PC-9 (cell line): ENCODE measurements at regions not wholly inside any gene's neighbourhood (a gene's known extent, or its start where the extent isn't known, plus 50 kb on each side); places are given as distances from the start of the nearest gene placed in this dataset.
A peak's percentile ranks its signal among the peaks of the same experiment; 100 is the strongest.

Experiments
- BruUV-seq: library from RNA; stranded (reverse); fragments of 400-500 nt; replicated peaks from 2 replicates; lab custom pipeline; 2021; lab: Mats Ljungman, UMichigan
- CTCF ChIA-PET: fragments of 300-600 bp; sonication (Branson Sonifier 250); formaldehyde crosslinking; loops from one replicate; lab custom pipeline; 2022; ENCODE audit warnings: antibody characterized with exemption; lab: Charles Lee
- POLR2A ChIA-PET: fragments of 300-600 bp; sonication (Branson Sonifier 250); formaldehyde crosslinking; loops from one replicate; lab custom pipeline; 2022; ENCODE audit warnings: antibody characterized with exemption; ENCODE audit not compliant: unreplicated experiment; lab: Charles Lee
- DNase-seq, 2 experiments: peaks; one replicate each; pipeline versions ENCODE4 v3.0.0 to v3.0.0-alpha.2; 2015 to 2022; ENCODE audit warnings: mixed read lengths in 1 of 2
- H2AFZ ChIP-seq: fragments of 200-600 bp; sonication (generic); 2 replicates; pipeline ENCODE4 v1.8.1; 2017; ENCODE audit warnings: antibody characterized with exemption
- H3F3A ChIP-seq: fragments of 200-600 bp; sonication (generic); 2 replicates; pipeline ENCODE4 v1.8.1; 2017; ENCODE audit warnings: antibody characterized with exemption, mild to moderate bottlenecking, low read depth; ENCODE audit not compliant: insufficient read depth
- H3K27ac ChIP-seq: fragments of 200-600 bp; sonication (generic); 2 replicates; pipeline ENCODE4 v1.6.1; 2016; ENCODE audit warnings: mixed run types
- H3K27me3 ChIP-seq: fragments of 200-600 bp; sonication (generic); 2 replicates; pipeline ENCODE4 v1.6.1; 2016; ENCODE audit warnings: low read depth, mixed run types; ENCODE audit not compliant: insufficient read depth
- H3K36me3 ChIP-seq: fragments of 200-600 bp; sonication (generic); 2 replicates; pipeline ENCODE4 v1.6.1; 2016; ENCODE audit warnings: low read depth, mixed run types
- H3K4me1 ChIP-seq: fragments of 200-600 bp; sonication (generic); replicated peaks from 2 replicates; pipeline ENCODE4 v1.6.1; 2016; ENCODE audit warnings: mixed run types; ENCODE audit not compliant: insufficient read depth
- H3K4me2 ChIP-seq: fragments of 200-600 bp; sonication (generic); 2 replicates; pipeline ENCODE4 v1.6.1; 2017; ENCODE audit warnings: mixed run types
- H3K4me3 ChIP-seq: fragments of 200-600 bp; sonication (generic); 2 replicates; pipeline ENCODE4 v1.6.1; 2016; ENCODE audit warnings: mixed run types
- H3K79me2 ChIP-seq: fragments of 200-600 bp; sonication (generic); 2 replicates; pipeline ENCODE4 v1.6.1; 2017; ENCODE audit warnings: low read depth, mixed run types
- H3K9me2 ChIP-seq: fragments of 200-600 bp; sonication (generic); 2 replicates; pipeline ENCODE4 v1.8.1; 2017; ENCODE audit warnings: mild to moderate bottlenecking; ENCODE audit not compliant: insufficient read depth
- H3K9me3 ChIP-seq: fragments of 200-600 bp; sonication (generic); 2 replicates; pipeline ENCODE4 v1.8.1; 2016; ENCODE audit warnings: low read depth; ENCODE audit not compliant: insufficient read depth
- H4K20me1 ChIP-seq: fragments of 200-600 bp; sonication (generic); 2 replicates; pipeline ENCODE4 v1.8.1; 2017; ENCODE audit not compliant: insufficient read depth
- EZH2 ChIP-seq: fragments of 200-600 bp; sonication (generic); IDR thresholded peaks from 2 replicates; pipeline ENCODE4 v1.8.0; 2017; ENCODE audit warnings: antibody characterized with exemption, low read depth
- intact Hi-C: fragments of 100-400 bp; cut with micrococcal nuclease; formaldehyde crosslinking; loops from one replicate; pipeline ENCODE4 v1.10.0; 2022; ENCODE audit not compliant: unreplicated experiment
- TF ChIP-seq, protein P1 (sequence below): fragments of 200-600 bp; sonication (generic); conservative IDR thresholded peaks from 2 replicates; pipeline ENCODE4 v1.6.1; 2017; ENCODE audit warnings: mixed run types, antibody characterized with exemption, mild to moderate bottlenecking, moderate library complexity

- Histone ChIP-seq H3K36me3 (no peaks in the 10 kb centered on the region), H4K20me1 (no peaks in the 10 kb centered on the region), H3K27me3 (no peaks in the 10 kb centered on the region), H3K79me2 (no peaks in the 10 kb centered on the region), H3K27ac (no peak overlapping the region), H3K4me2 (no peak overlapping the region), H3K4me1 (no peaks in the 10 kb centered on the region), H3K9me2 (no peaks in the 10 kb centered on the region), H2AFZ (no peak overlapping the region), H3K4me3 (no peak overlapping the region), H3K9me3 (no peaks in the 10 kb centered on the region; the same call in 1 of the 2 replicates), H3F3A (no peaks in the 10 kb centered on the region)
- intact Hi-C loops: loop anchor here (1.0 to 2.0 kb wide), 3 partner anchors 257 to 577 kb away; partner anchors contain the start of gene STAC
- no TSS peak for BruUV-seq
- peak; percentile 40 to 58 for DNase-seq
- TF ChIP-seq EZH2: no peak
- TF ChIP-seq, protein P1, sequence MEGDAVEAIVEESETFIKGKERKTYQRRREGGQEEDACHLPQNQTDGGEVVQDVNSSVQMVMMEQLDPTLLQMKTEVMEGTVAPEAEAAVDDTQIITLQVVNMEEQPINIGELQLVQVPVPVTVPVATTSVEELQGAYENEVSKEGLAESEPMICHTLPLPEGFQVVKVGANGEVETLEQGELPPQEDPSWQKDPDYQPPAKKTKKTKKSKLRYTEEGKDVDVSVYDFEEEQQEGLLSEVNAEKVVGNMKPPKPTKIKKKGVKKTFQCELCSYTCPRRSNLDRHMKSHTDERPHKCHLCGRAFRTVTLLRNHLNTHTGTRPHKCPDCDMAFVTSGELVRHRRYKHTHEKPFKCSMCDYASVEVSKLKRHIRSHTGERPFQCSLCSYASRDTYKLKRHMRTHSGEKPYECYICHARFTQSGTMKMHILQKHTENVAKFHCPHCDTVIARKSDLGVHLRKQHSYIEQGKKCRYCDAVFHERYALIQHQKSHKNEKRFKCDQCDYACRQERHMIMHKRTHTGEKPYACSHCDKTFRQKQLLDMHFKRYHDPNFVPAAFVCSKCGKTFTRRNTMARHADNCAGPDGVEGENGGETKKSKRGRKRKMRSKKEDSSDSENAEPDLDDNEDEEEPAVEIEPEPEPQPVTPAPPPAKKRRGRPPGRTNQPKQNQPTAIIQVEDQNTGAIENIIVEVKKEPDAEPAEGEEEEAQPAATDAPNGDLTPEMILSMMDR: peak; percentile 80
- POLR2A ChIA-PET: no interaction called here
- CTCF ChIA-PET: interaction anchor here (0.7 kb wide), 1 partner anchor 28 kb away, joined by 3 read pairs; no protein-coding TSS in a partner anchor
These were observed 256.0 kb upstream of the STAC start for GRCh38 chr3:36124118-36124796.

DNA sequence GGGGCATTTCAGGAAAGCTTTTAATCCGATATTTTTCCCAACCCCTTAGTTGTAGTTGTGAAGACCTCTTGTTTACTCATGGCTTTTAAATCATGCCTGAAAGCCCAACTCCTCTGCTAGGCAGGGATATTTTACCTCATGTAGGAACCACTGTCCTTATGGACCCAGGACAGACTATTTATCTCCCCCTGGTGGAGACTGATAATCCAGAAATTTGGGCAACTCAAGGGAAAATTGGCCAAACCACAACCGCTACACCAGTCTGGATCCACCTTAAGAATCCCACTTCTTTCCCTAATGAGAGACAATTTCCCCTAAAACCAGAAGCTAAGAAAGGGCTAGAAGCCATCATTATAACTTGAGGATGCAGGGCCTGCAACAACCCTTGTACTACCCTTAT is 248.1 kb upstream of the STAC start:
- Histone ChIP-seq H3K4me1 (no peaks in the 10 kb centered on the region), H3K27ac (no peak overlapping the region), H3F3A (no peaks in the 10 kb centered on the region), H2AFZ (no peak overlapping the region), H3K27me3 (no peaks in the 10 kb centered on the region), H3K9me2 (no peaks in the 10 kb centered on the region), H3K36me3 (no peaks in the 10 kb centered on the region), H4K20me1 (no peaks in the 10 kb centered on the region), H3K9me3 (no peaks in the 10 kb centered on the region; the same call in 1 of the 2 replicates), H3K79me2 (no peaks in the 10 kb centered on the region), H3K4me2 (no peak overlapping the region), H3K4me3 (no peak overlapping the region)
- no TSS peak for BruUV-seq
- ChIA-PET CTCF (no interaction called here), POLR2A (no interaction called here)
- no peak for DNase-seq
- intact Hi-C loops: no loop called here
- TF ChIP-seq EZH2: no peak
- TF ChIP-seq, protein P1: no peak; the same call in 1 of the 2 replicates

GRCh38 chr3:36135863-36136262 is 244.4 kb upstream of the STAC start:
- Histone ChIP-seq H2AFZ (no peak overlapping the region), H3K4me1 (no peaks in the 10 kb centered on the region), H3K79me2 (no peaks in the 10 kb centered on the region), H3K4me2 (no peak overlapping the region), H4K20me1 (no peaks in the 10 kb centered on the region), H3K27ac (no peak overlapping the region), H3K9me2 (no peaks in the 10 kb centered on the region), H3K27me3 (no peaks in the 10 kb centered on the region), H3F3A (no peaks in the 10 kb centered on the region), H3K9me3 (no peaks in the 10 kb centered on the region), H3K4me3 (no peak overlapping the region), H3K36me3 (no peaks in the 10 kb centered on the region)
- ChIA-PET POLR2A (no interaction called here), CTCF (no interaction called here)
- intact Hi-C loops: no loop called here
- DNase-seq: no peak
- no TSS peak for BruUV-seq
- TF ChIP-seq, protein P1: no peak
- TF ChIP-seq EZH2: no peak
